ENCODE measurements at regions not wholly inside any gene's neighbourhood (a gene's known extent, or its start where the extent isn't known, plus 50 kb on each side); places are given as distances from the start of the nearest gene placed in this dataset.

DNA sequence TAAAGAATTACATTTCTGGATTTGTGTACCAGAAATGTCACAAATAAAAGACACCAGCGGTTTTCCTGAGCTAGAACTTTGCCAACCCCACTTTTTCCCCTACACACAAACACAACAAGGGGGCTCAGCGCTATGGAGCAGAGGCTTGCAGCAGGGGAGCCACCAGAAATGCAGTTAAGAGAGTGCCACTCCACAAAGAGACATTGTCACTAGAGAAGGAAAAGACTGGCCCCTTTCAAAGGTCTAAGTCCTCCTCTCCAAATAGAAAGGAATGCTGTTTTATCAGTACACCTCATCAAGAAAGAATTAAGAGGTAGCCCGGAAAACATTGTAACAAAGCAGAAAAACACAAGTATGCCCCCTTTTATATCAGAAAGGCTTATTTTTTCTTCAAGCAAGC, 419.5 kb downstream of the HNRNPD start:
- TF ChIP-seq POLR2A (IDR thresholded peaks at IDR 0.05; ENCODE audit: low read depth, low read length) = no peak
- TF ChIP-seq POLR2AphosphoS5 (IDR thresholded peaks at IDR 0.05; ENCODE audit: low read depth, low read length) = no peak
- no peak for TF ChIP-seq TAF1 (IDR thresholded peaks at IDR 0.05; ENCODE audit: borderline replicate concordance, low read depth, low read length)
